AG10803 (cell line): ENCODE measurements at regions not wholly inside any gene's neighbourhood (a gene's known extent, or its start where the extent isn't known, plus 50 kb on each side); places are given as distances from the start of the nearest gene placed in this dataset.

Experiments
- DNase-seq: peaks from one replicate; pipeline ENCODE4 v3.0.0; 2010; ENCODE audit warnings: low read depth
- H3K4me3 ChIP-seq: 2 replicates; pipeline ENCODE4 v1.5.1; 2011; ENCODE audit warnings: mild to moderate bottlenecking, low read length, control low read depth
- TF ChIP-seq, protein P1 (sequence below): conservative IDR thresholded peaks from 2 replicates; pipeline ENCODE4 v1.5.1; 2011; ENCODE audit warnings: mild to moderate bottlenecking, low read length, control low read depth, inconsistent platforms

DNA sequence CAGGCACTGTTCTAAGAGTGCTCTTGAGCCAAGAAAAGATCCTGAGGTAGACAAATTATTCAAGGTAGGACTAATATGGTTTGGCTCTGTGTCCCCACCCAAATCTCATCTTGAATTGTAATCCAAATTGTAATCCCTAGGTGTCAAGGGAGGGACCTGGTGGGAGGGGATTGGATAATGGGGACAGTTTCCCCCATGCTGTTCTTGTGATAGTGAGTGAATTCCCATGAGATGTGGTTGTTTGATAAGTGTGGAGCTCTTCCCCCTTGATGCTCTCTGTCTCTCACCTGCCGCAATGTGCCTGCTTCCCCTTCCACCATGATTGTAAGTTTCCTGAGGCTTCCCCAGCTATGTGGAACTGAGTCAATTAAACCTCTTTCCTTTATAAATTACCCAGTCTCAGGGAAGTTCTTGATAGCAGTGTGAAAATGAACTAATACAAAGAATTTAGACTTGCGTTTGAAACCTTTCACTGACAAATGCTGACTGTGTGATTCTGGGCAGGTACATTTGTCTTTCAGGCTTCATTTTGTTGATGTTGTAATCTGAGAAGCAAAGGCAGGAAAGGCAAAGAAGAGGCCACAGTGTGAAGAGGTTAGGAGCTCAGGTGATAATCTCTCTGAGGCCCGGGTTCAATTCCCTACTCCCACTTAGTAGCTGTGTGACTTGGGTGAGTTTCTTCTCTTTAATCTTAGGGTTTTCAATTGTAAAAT is 115.8 kb upstream of the PAX6 start:
- no peak for DNase-seq
- H3K4me3 ChIP-seq, result no peak overlapping the region
- TF ChIP-seq, protein P1, sequence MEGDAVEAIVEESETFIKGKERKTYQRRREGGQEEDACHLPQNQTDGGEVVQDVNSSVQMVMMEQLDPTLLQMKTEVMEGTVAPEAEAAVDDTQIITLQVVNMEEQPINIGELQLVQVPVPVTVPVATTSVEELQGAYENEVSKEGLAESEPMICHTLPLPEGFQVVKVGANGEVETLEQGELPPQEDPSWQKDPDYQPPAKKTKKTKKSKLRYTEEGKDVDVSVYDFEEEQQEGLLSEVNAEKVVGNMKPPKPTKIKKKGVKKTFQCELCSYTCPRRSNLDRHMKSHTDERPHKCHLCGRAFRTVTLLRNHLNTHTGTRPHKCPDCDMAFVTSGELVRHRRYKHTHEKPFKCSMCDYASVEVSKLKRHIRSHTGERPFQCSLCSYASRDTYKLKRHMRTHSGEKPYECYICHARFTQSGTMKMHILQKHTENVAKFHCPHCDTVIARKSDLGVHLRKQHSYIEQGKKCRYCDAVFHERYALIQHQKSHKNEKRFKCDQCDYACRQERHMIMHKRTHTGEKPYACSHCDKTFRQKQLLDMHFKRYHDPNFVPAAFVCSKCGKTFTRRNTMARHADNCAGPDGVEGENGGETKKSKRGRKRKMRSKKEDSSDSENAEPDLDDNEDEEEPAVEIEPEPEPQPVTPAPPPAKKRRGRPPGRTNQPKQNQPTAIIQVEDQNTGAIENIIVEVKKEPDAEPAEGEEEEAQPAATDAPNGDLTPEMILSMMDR, result no peak

DNA sequence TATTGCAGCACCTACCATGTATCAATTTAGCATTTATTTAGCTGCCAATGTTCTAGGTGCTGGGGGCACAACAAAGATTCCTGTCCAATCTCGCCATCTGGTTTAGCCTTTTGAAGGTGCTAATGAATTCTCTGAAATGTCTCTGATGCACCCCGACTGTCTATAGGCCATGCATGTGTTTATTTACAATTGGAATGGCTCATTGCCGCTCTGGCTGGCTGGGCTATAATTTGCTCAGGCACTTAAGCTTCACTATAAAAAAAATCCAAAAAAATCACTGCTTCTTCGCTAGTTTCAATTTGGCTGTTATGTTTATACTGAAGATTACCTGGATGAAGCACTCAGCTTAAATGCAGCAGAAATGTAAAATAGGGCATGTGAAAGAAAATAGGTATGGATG is 115.0 kb upstream of the PAX6 start:
- no peak for DNase-seq
- TF ChIP-seq, protein P1, result no peak
- no peak overlapping the region for H3K4me3 ChIP-seq

DNA sequence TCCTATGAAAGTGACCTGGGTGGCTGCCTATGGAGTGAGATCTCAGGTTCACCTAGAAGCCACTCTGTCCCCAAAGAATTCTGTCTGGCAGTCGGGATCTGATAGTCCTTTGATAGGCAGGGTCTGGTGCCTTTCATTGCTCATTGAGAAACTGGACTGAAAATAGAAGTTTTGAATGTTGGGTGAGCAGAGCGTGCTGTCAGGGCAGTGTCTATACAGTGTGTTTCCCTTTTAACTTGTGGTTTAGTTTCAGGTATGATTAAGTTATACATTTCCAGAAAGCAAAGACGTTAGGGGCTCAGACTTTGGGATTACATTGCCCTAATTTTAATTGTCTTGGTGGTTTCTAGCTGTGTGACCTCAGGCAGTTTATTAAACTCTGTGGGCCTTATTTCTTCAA is 111.3 kb upstream of the PAX6 start:
- TF ChIP-seq, protein P1, result no peak
- DNase-seq, result no peak

DNA sequence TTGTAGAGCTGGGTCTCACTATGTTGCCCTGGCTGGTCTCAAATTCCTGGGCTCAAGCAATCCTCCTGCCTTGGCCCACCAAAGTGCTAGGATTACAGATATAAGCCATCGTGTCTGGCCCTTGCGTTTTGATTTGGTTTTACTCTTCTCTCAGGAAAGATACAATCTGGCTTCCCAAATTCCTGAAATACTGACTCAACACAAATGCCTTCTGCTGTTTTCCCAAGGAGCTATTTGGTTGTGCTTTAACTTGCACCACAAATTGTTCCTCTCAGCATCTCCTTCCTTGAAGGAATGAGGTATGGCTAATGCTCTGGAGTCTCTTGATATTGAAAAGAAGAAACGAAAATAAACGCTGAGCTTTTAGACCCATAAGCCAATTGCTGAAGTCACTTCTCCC is 110.0 kb upstream of the PAX6 start:
- H3K4me3 ChIP-seq, result no peak overlapping the region
- TF ChIP-seq, protein P1, result no peak
- peak; percentile 61 for DNase-seq

More for the DNA sequence above, 111.3 kb upstream of the PAX6 start:
- H3K4me3 ChIP-seq, result no peak overlapping the region

DNA sequence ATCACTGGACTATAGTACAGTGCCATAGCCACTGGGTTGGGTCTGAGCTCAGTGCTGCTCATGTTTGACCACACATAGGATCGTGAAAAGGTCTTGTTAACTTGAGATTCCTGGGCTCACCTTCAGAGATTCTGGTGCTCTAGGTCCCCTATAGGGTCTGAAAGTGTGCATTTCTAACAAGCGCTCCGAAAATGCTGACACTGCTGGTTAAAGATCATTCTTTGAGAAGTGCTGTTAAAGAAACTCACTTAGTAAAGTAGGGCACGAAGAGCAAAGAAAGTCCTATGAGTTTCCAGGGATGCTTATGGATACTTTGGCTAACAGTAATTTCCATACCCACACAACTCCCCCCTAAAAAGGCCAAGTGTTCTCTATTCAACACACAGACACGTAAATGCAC is 108.1 kb upstream of the PAX6 start:
- no peak for DNase-seq
- H3K4me3 ChIP-seq, result no peak overlapping the region
- TF ChIP-seq, protein P1, result no peak

DNA sequence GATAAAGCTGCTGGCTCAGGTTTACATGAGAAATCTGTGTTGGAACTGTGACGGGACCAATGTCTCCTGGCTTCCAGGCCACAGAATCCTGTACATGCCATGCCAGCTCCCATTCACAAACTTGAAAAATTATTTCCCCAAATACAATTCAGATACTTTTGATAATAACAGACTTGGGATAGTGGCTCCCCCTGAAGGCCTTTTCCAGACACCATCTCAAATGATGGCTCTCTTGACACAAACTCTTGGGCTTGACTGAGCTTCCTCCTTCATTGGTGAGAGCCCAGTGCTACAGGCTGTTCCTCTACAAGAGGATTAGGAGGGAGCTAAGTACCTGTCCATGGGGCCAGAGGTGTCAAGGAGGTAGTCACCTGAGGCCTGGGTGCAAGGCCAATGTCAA is 104.7 kb upstream of the PAX6 start:
- no peak for DNase-seq
- no peak overlapping the region for H3K4me3 ChIP-seq
- TF ChIP-seq, protein P1, result no peak

DNA sequence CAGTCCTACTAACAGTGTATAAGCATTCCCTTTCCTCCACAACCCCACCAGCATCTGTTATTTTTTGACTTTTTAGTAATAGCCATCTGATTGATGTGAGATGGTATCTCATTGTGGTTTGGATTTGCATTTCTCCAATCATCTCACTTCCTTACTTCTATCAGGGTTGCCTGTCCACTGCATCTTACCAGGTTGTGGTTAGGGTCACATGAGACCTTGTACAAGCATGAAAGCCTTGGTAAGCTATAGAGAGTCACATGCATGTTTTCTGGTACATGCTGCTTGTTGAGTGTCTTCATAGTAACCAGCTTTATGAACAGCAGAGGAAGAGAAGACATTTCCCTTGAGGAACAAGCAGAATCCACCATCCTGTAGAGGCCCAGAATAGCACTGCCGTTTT is 102.9 kb upstream of the PAX6 start:
- no peak for DNase-seq
- no peak overlapping the region for H3K4me3 ChIP-seq
- TF ChIP-seq, protein P1, result no peak
